ENCODE measurements at regions not wholly inside any gene's neighbourhood (a gene's known extent, or its start where the extent isn't known, plus 50 kb on each side); places are given as distances from the start of the nearest gene placed in this dataset.

DNA sequence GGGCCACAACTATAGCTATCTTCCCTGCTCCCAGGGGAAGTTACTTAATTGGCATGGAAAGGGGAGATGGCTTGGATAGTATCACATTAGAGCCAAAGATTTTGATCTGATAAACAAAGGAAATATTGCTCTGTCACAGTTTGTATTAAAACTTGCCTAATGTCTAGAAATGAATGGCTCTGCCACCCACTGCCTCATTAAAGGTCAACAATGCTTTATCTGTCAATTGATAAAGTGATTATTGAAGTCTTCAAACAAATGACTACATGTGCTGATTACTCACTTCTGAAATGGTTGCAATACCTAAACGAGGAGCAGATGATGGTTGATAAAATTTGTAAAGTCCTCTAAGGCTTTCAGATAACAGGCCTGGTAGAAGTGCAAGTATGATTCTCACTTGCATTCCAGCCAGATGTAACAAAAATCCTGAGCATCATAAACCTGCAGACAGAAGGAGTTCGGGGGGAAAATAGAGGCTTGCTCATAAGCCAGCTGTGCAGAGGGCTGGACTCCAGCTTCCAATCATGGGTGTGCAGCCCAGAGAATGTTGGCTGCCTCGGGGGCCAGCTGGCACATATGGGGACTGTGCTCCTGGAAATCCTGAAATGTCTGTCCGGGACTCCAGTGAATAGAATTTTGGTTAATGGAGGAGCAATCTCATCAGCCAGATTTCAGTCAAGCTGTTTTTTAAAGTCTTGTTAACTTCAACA, 200.5 kb upstream of the SLC27A6 start:
- H3K4me1 Mint-ChIP-seq: no peaks in the 10 kb centered on the region
- Histone ChIP-seq H3K4me1 (ENCODE audit: insufficient read depth) (no peaks in the 10 kb centered on the region), H3K36me3 (ENCODE audit: insufficient read depth) (no peaks in the 10 kb centered on the region), H3F3A (replicated peaks; ENCODE audit: low read depth) (no peaks in the 10 kb centered on the region), H3K79me2 (replicated peaks; ENCODE audit: insufficient read depth) (no peaks in the 10 kb centered on the region), H3K4me3 (no peak overlapping the region), H3K4me2 (no peak overlapping the region), H2AFZ (no peak overlapping the region), H4K20me1 (replicated peaks; ENCODE audit: insufficient read depth) (no peaks in the 10 kb centered on the region), H3K27ac (ENCODE audit: low read depth) (no peak overlapping the region), H3K27me3 (ENCODE audit: insufficient read depth) (no peaks in the 10 kb centered on the region), H3K9me2 (ENCODE audit: insufficient read depth) (peaks cover 3% of the 10 kb centered on the region; the same call in 1 of the 2 replicates)
- H3K4me3 Mint-ChIP-seq: no peak overlapping the region
- ATAC-seq (no peak), DNase-seq (ENCODE audit: low spot score) (no peak)
- no peaks in the 10 kb centered on the region; the same call in 2 of the 3 replicates for H3K36me3 Mint-ChIP-seq (ENCODE audit: low read depth)
- TF ChIP-seq, protein P1, sequence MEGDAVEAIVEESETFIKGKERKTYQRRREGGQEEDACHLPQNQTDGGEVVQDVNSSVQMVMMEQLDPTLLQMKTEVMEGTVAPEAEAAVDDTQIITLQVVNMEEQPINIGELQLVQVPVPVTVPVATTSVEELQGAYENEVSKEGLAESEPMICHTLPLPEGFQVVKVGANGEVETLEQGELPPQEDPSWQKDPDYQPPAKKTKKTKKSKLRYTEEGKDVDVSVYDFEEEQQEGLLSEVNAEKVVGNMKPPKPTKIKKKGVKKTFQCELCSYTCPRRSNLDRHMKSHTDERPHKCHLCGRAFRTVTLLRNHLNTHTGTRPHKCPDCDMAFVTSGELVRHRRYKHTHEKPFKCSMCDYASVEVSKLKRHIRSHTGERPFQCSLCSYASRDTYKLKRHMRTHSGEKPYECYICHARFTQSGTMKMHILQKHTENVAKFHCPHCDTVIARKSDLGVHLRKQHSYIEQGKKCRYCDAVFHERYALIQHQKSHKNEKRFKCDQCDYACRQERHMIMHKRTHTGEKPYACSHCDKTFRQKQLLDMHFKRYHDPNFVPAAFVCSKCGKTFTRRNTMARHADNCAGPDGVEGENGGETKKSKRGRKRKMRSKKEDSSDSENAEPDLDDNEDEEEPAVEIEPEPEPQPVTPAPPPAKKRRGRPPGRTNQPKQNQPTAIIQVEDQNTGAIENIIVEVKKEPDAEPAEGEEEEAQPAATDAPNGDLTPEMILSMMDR (conservative IDR thresholded peaks at IDR 0.05; ENCODE audit: low read depth in 2 of 2): no peak
- TF ChIP-seq EZH2phosphoT487 (IDR thresholded peaks at IDR 0.05; ENCODE audit: unreplicated experiment) (no peak), CREB1 (CRISPR knock-in tag; IDR thresholded peaks at IDR 0.05; ENCODE audit: low read depth) (no peak), POLR2AphosphoS5 (IDR thresholded peaks at IDR 0.05; ENCODE audit: low read depth) (no peak), NANOG (IDR thresholded peaks at IDR 0.05; ENCODE audit: borderline replicate concordance) (no peak), ZNF331 (CRISPR knock-in tag; IDR thresholded peaks at IDR 0.05; ENCODE audit: low read depth) (no peak)
- no peak overlapping the region for H3K27ac Mint-ChIP-seq
- peaks cover 3% of the 10 kb centered on the region; the same call in 1 of the 3 replicates for H3K9me3 Mint-ChIP-seq
- H3K27me3 Mint-ChIP-seq (ENCODE audit: insufficient read depth, low read depth, poor library complexity): peaks cover 4% of the 10 kb centered on the region

DNA sequence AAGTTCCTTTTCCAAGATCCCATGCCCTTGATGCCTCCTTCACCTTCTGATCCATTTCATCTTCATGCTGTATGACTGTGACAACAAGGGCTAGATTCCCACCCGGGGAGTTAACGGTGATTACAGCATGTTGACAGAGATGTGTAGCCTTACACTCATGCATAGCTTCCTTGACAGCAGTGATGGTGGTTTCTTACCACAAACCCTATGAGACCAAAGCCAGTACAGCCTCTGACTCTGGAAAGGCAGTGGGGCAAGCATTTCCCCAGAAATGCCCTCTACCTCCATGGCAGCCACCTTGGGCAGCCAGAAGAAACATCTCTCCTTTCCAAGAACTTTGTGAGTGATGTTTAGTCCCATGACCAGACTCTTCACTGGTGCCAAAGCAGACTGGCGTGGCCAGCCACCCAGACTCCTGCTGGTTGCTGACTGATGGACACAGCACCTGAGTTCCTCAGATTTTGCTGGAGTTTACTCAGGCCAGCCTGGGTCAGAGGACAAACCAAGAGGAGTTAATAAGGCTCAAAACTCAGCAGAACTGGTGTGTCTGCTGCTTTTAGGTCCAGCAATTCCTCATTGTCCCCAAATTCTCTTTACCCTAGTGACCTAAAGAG, 199.7 kb upstream of the SLC27A6 start:
- DNase-seq (ENCODE audit: low spot score) (no peak), ATAC-seq (no peak)
- H3K4me1 ChIP-seq (ENCODE audit: insufficient read depth): no peaks in the 10 kb centered on the region
- Mint-ChIP-seq H3K36me3 (ENCODE audit: low read depth) (no peaks in the 10 kb centered on the region), H3K4me1 (no peaks in the 10 kb centered on the region), H3K4me3 (no peak overlapping the region), H3K9me3 (no peaks in the 10 kb centered on the region), H3K27ac (no peak overlapping the region), H3K27me3 (ENCODE audit: insufficient read depth, low read depth, poor library complexity) (peaks cover 4% of the 10 kb centered on the region)
- no peaks in the 10 kb centered on the region for H3F3A ChIP-seq (replicated peaks; ENCODE audit: low read depth)
- H3K79me2 ChIP-seq (replicated peaks; ENCODE audit: insufficient read depth): no peaks in the 10 kb centered on the region
- no peaks in the 10 kb centered on the region for H3K36me3 ChIP-seq (ENCODE audit: insufficient read depth)
- no peaks in the 10 kb centered on the region for H4K20me1 ChIP-seq (replicated peaks; ENCODE audit: insufficient read depth)
- H3K27me3 ChIP-seq (ENCODE audit: insufficient read depth): no peaks in the 10 kb centered on the region
- H3K4me2 ChIP-seq: no peak overlapping the region
- no peak overlapping the region for H3K27ac ChIP-seq (ENCODE audit: low read depth)
- H3K9me2 ChIP-seq (ENCODE audit: insufficient read depth): 0 out of 2 replicates have a peak, but pooled peaks cover 3% of the 10 kb centered on the region
- no peak overlapping the region for H3K4me3 ChIP-seq
- H2AFZ ChIP-seq: no peak overlapping the region
- TF ChIP-seq, protein P2, sequence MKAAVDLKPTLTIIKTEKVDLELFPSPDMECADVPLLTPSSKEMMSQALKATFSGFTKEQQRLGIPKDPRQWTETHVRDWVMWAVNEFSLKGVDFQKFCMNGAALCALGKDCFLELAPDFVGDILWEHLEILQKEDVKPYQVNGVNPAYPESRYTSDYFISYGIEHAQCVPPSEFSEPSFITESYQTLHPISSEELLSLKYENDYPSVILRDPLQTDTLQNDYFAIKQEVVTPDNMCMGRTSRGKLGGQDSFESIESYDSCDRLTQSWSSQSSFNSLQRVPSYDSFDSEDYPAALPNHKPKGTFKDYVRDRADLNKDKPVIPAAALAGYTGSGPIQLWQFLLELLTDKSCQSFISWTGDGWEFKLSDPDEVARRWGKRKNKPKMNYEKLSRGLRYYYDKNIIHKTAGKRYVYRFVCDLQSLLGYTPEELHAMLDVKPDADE (IDR thresholded peaks at IDR 0.05): no peak
- TF ChIP-seq, protein P1 (conservative IDR thresholded peaks at IDR 0.05; ENCODE audit: low read depth in 2 of 2): no peak
- TF ChIP-seq EZH2 (IDR thresholded peaks at IDR 0.05; ENCODE audit: low read depth, unreplicated experiment): no peak
- TF ChIP-seq ZNF331 (CRISPR knock-in tag; IDR thresholded peaks at IDR 0.05; ENCODE audit: low read depth): no peak
- TF ChIP-seq NANOG (IDR thresholded peaks at IDR 0.05; ENCODE audit: borderline replicate concordance): no peak
- TF ChIP-seq ZNF114 (CRISPR knock-in tag; IDR thresholded peaks at IDR 0.05): no peak
- no peak for TF ChIP-seq EZH2phosphoT487 (IDR thresholded peaks at IDR 0.05; ENCODE audit: unreplicated experiment)
- TF ChIP-seq JUNB (IDR thresholded peaks at IDR 0.05; ENCODE audit: unreplicated experiment): no peak
- no peak for TF ChIP-seq CREB1 (CRISPR knock-in tag; IDR thresholded peaks at IDR 0.05; ENCODE audit: low read depth)

All from GM23338 (cell line).